ENCODE measurements at regions not wholly inside any gene's neighbourhood (a gene's known extent, or its start where the extent isn't known, plus 50 kb on each side); places are given as distances from the start of the nearest gene placed in this dataset.

GRCh38 chr17:71334048-71334751, 786.6 kb upstream of the SOX9 start:
- TF ChIP-seq GATA2 (IDR thresholded peaks at IDR 0.05; ENCODE audit: insufficient read depth, insufficient read length, low read depth, low read length): no peak
- no peak for TF ChIP-seq POLR2AphosphoS5 (IDR thresholded peaks at IDR 0.05; ENCODE audit: insufficient read depth, low read depth, low read length)
- no peak for TF ChIP-seq CTCF (IDR thresholded peaks at IDR 0.05; ENCODE audit: extremely low read depth in 1 of 2, insufficient read depth in 1 of 2, low read depth in 1 of 2, low read length in 2 of 2)
- TF ChIP-seq POLR2A (IDR thresholded peaks at IDR 0.05; ENCODE audit: low read depth, low read length): no peak
- TF ChIP-seq JUN (IDR thresholded peaks at IDR 0.05; ENCODE audit: borderline replicate concordance, insufficient read depth, insufficient read length, low read depth): no peak
- no peak for TF ChIP-seq MAX (IDR thresholded peaks at IDR 0.05; ENCODE audit: insufficient read depth, insufficient read length)
- no peak for TF ChIP-seq EZH2 (IDR thresholded peaks at IDR 0.05; ENCODE audit: borderline replicate concordance, low read depth, low read length, severe bottlenecking)
- TF ChIP-seq FOS (IDR thresholded peaks at IDR 0.05; ENCODE audit: borderline replicate concordance, insufficient read depth, low read length): no peak
- no peak for TF ChIP-seq MYC (IDR thresholded peaks at IDR 0.05; ENCODE audit: low read depth, low read length)

All from endothelial cell of umbilical vein (primary cell).